ENCODE measurements at regions not wholly inside any gene's neighbourhood (a gene's known extent, or its start where the extent isn't known, plus 50 kb on each side); places are given as distances from the start of the nearest gene placed in this dataset.

DNA sequence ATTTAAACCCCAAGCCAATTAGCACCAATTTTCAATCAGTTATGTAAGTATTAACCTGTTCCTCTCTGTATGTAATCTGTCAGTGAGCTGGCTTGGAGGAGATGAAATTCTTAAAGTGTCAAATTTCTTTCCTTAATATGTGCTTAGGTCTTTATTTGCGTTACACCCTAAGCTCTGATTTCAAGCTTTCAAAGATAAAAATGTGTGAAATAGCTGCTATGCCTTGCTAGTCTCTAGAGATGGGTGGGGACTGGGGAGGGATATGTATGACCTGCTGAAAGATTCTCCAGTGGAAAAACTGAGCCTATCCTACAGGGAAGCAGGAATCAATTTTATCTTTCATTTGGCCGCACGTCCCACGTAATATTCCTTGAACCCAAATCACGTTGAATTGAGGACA lies 264.5 kb downstream of the RND3 start:
- in situ Hi-C loops (cut with MboI; ENCODE audit: low pct_unique_long_range_greater_than_20kb, low sequenced_read_pairs, unreplicated experiment) = no loop called here
- no peak for DNase-seq (ENCODE audit: low spot score)
- TF ChIP-seq, protein P1, sequence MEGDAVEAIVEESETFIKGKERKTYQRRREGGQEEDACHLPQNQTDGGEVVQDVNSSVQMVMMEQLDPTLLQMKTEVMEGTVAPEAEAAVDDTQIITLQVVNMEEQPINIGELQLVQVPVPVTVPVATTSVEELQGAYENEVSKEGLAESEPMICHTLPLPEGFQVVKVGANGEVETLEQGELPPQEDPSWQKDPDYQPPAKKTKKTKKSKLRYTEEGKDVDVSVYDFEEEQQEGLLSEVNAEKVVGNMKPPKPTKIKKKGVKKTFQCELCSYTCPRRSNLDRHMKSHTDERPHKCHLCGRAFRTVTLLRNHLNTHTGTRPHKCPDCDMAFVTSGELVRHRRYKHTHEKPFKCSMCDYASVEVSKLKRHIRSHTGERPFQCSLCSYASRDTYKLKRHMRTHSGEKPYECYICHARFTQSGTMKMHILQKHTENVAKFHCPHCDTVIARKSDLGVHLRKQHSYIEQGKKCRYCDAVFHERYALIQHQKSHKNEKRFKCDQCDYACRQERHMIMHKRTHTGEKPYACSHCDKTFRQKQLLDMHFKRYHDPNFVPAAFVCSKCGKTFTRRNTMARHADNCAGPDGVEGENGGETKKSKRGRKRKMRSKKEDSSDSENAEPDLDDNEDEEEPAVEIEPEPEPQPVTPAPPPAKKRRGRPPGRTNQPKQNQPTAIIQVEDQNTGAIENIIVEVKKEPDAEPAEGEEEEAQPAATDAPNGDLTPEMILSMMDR (IDR thresholded peaks at IDR 0.05; ENCODE audit: extremely low read depth, insufficient read depth, missing control alignments) = no peak

DNA sequence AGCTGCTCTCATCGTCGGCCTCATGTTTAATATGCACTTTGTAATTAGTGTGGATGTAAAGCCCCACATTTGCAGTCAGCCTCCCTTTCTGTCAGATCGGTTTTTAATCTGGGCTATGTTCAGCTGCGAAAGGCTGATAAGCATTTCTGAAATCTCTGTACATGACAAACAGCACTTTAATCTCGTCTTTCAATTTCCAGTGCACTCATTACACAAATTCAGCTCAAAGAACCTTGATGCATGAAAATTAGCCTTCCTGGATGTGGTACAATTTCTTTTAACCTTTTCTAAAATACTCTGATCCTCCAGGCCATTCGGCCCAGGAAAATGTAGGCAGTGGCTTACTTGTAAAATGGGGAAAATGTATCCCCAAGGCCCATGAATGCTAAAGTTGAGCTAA lies 265.1 kb downstream of the RND3 start:
- TF ChIP-seq, protein P1 (IDR thresholded peaks at IDR 0.05; ENCODE audit: extremely low read depth, insufficient read depth, missing control alignments) = no peak
- DNase-seq (ENCODE audit: low spot score) = no peak
- in situ Hi-C loops (cut with MboI; ENCODE audit: low pct_unique_long_range_greater_than_20kb, low sequenced_read_pairs, unreplicated experiment) = no loop called here

DNA sequence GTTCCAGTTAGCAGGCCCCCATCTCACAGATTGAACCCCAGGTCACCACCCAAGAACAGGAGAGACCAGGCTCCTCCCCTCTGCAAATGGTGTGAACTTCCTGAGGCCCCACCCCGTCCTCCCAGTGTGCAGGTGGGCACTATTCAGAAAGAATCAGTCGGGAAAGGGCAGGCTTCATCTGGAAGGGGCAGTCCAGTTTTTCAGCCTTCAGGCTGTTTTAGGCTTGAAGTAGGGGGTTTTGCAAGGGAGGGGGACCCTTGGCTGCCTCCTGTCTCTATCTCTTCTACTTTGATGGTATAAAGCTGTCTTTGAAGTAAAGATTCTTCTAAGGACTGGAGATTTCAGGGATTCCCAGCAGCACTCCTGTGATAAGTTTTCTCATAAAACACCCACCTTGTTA lies 267.6 kb downstream of the RND3 start:
- in situ Hi-C loops (cut with MboI; ENCODE audit: low pct_unique_long_range_greater_than_20kb, low sequenced_read_pairs, unreplicated experiment) = no loop called here
- no peak for DNase-seq (ENCODE audit: low spot score)
- TF ChIP-seq, protein P1 (IDR thresholded peaks at IDR 0.05; ENCODE audit: extremely low read depth, insufficient read depth, missing control alignments) = no peak

DNA sequence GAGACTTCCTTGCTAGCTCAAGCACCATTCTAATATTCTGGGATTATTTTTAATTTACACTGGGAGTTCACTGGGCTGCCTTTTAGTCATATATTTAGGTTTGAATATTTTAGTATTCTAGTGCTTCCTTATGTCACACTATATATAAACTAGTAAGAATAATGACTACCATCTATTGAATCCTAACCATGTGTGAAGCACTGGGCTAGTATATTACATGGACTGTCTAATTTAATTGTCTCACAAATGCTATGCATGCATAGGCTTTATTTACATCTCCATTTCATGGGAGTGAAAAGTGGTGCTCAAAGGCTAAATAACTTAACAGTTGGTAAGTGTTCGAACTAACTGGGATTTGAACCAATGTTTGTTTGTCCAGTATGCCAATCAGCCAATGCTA lies 272.4 kb downstream of the RND3 start:
- no peak for DNase-seq (ENCODE audit: low spot score)
- TF ChIP-seq, protein P1 (IDR thresholded peaks at IDR 0.05; ENCODE audit: extremely low read depth, insufficient read depth, missing control alignments) = no peak
- in situ Hi-C loops (cut with MboI; ENCODE audit: low pct_unique_long_range_greater_than_20kb, low sequenced_read_pairs, unreplicated experiment) = no loop called here

DNA sequence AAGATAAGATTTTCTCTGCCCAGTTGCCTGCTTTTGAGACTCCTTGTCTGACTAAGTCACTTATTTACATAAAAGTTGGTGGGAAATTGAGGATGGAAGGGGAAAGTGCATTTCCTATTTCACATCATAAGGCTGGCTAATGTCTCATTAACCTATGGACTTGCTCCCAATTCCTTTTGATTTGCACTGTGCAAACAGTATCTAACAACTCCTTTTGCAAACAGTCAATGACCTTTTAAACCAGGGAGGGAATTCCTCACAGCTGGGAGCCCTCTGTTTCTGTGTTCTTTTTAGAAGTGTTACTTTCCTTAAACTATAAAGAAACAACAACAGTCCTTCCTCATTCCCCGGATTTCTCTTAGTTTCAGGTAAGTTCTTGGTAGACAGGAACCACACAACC lies 272.8 kb downstream of the RND3 start:
- in situ Hi-C loops (cut with MboI; ENCODE audit: low pct_unique_long_range_greater_than_20kb, low sequenced_read_pairs, unreplicated experiment) = no loop called here
- no peak for DNase-seq (ENCODE audit: low spot score)

DNA sequence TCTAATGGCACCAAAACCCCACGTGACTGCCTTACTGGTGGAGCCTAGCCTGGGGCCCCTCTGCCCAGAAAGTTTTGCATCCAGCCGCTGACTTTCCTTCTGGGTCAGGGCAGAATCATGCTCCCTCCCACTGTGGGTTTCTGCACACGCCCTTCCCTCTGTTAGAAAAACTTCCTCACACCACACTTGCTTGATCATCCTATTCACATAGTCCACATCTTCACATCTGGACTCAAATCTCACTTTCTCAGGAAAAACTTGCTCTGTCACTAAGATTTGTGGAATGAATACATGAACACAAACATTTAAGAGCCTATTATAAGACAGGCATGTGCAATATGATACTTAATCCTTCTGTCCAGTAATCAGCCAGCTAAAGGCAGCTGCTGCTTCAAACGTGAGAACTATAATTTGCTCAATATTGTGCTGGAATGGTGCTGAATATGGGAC lies 274.7 kb downstream of the RND3 start:
- in situ Hi-C loops (cut with MboI; ENCODE audit: low pct_unique_long_range_greater_than_20kb, low sequenced_read_pairs, unreplicated experiment) = no loop called here
- TF ChIP-seq, protein P1 (IDR thresholded peaks at IDR 0.05; ENCODE audit: extremely low read depth, insufficient read depth, missing control alignments) = no peak
- no peak for DNase-seq (ENCODE audit: low spot score)

More for the DNA sequence above, 272.8 kb downstream of the RND3 start:
- TF ChIP-seq, protein P1 (IDR thresholded peaks at IDR 0.05; ENCODE audit: extremely low read depth, insufficient read depth, missing control alignments) = no peak

DNA sequence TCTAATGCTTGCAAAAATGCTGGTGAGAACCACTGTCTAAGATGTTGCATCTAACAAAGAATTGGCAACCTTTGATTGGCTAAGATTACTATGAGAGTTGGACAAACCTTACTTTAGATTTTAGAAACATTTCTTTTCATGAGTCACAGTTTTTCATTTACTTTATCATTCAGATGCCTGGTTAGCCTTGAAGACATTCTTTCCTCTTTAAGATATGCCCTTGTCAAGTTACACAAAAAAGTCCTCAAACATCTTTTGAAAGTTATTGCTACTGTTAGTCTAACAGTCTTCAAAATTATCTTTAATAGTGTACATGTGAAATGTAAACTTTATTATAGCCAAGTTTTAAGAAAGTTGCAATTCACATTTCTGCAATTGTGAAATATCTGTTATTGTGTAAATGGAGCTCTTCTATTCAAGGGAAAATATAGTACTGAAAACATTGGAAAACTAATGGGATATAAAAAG lies 276.3 kb downstream of the RND3 start:
- TF ChIP-seq, protein P1 (IDR thresholded peaks at IDR 0.05; ENCODE audit: extremely low read depth, insufficient read depth, missing control alignments) = no peak
- in situ Hi-C loops (cut with MboI; ENCODE audit: low pct_unique_long_range_greater_than_20kb, low sequenced_read_pairs, unreplicated experiment) = no loop called here
- DNase-seq (ENCODE audit: low spot score) = no peak

Measured in GM13977 (cell line).